ENCODE measurements at regions not wholly inside any gene's neighbourhood (a gene's known extent, or its start where the extent isn't known, plus 50 kb on each side); places are given as distances from the start of the nearest gene placed in this dataset.

DNA sequence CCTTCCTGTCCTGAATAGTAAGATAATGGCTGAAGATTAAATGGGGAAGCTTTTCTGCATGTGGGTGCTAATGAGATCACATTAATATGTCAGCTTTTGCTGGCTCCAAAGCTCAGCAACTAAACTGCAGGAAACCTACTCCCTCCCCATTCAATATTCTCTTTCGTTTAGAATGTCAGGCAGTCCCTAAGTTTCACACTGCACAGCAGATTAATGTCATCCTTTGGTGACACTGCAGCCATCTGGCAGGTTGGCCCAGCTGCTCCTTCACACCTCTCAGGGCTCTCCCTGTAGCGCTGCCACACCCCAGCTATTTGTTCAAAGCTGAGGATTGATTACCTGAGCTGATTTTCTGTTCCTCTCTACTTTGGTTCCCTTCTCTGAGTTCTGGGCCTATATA, 110.5 kb downstream of the KDR start:
- TF ChIP-seq, protein P1, sequence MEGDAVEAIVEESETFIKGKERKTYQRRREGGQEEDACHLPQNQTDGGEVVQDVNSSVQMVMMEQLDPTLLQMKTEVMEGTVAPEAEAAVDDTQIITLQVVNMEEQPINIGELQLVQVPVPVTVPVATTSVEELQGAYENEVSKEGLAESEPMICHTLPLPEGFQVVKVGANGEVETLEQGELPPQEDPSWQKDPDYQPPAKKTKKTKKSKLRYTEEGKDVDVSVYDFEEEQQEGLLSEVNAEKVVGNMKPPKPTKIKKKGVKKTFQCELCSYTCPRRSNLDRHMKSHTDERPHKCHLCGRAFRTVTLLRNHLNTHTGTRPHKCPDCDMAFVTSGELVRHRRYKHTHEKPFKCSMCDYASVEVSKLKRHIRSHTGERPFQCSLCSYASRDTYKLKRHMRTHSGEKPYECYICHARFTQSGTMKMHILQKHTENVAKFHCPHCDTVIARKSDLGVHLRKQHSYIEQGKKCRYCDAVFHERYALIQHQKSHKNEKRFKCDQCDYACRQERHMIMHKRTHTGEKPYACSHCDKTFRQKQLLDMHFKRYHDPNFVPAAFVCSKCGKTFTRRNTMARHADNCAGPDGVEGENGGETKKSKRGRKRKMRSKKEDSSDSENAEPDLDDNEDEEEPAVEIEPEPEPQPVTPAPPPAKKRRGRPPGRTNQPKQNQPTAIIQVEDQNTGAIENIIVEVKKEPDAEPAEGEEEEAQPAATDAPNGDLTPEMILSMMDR (IDR thresholded peaks at IDR 0.05): no peak
- TF ChIP-seq POLR2A (IDR thresholded peaks at IDR 0.05) (no peak), POLR2AphosphoS5 (IDR thresholded peaks at IDR 0.05) (no peak), EP300 (IDR thresholded peaks at IDR 0.05) (no peak)

Measured in suprapubic skin (tissue), 4 donors.